BLaER1 (cell line): ENCODE measurements at regions not wholly inside any gene's neighbourhood (a gene's known extent, or its start where the extent isn't known, plus 50 kb on each side); places are given as distances from the start of the nearest gene placed in this dataset.
"Not testable (repeated sequence)": the region's sequence is repeated elsewhere in the genome, so short reads cannot be mapped to it uniquely, and the experiment has no call there.

Source experiments
- H3K27ac ChIP-seq: shearing (Covaris generic); formaldehyde crosslinking; 2 replicates; pipeline ENCODE4 v1.8.1; 2022
- H3K27me3 ChIP-seq: shearing (Covaris generic); formaldehyde crosslinking; 2 replicates; pipeline ENCODE4 v1.8.1; 2022
- H3K36me3 ChIP-seq: shearing (Covaris generic); formaldehyde crosslinking; 2 replicates; pipeline ENCODE4 v1.8.1; 2022
- H3K4me1 ChIP-seq: shearing (Covaris generic); formaldehyde crosslinking; 2 replicates; pipeline ENCODE4 v1.8.1; 2022
- H3K4me2 ChIP-seq: shearing (Covaris generic); formaldehyde crosslinking; 2 replicates; pipeline ENCODE4 v1.8.1; 2022
- H3K4me3 ChIP-seq: shearing (Covaris generic); formaldehyde crosslinking; 2 replicates; pipeline ENCODE4 v1.8.1; 2022
- H3K9ac ChIP-seq: shearing (Covaris generic); formaldehyde crosslinking; 2 replicates; pipeline ENCODE4 v1.8.1; 2022
- H3K9me3 ChIP-seq: shearing (Covaris generic); formaldehyde crosslinking; 2 replicates; pipeline ENCODE4 v1.8.1; 2022
- H4K20me1 ChIP-seq: shearing (Covaris generic); formaldehyde crosslinking; 2 replicates; pipeline ENCODE4 v1.8.1; 2022
- Cebpa-rat ChIP-seq: shearing (Covaris generic); IDR thresholded peaks from 2 replicates; pipeline ENCODE4 v1.8.1; 2022

- Histone ChIP-seq H3K9me3 (no peaks in the 10 kb centered on the region), H3K27me3 (no peaks in the 10 kb centered on the region), H3K36me3 (no peaks in the 10 kb centered on the region), H3K4me3 (no peak overlapping the region), H3K9ac (no peak overlapping the region), H3K4me1 (no peaks in the 10 kb centered on the region), H3K27ac (no peak overlapping the region), H3K4me2 (no peak overlapping the region), H4K20me1 (no peaks in the 10 kb centered on the region)
- TF ChIP-seq Cebpa-rat = no peak
These were observed 179.6 kb upstream of the RPH3A start for GRCh38 chr12:112611908-112612307.

GRCh38 chr12:112615196-112615595 lies 176.4 kb upstream of the RPH3A start:
- peaks cover 10% of the 10 kb centered on the region for H3K4me1 ChIP-seq
- no peaks in the 10 kb centered on the region for H3K36me3 ChIP-seq
- no peak overlapping the region for H3K4me3 ChIP-seq
- H3K27me3 ChIP-seq = no peaks in the 10 kb centered on the region
- H3K27ac ChIP-seq = no peak overlapping the region
- no peaks in the 10 kb centered on the region for H4K20me1 ChIP-seq
- H3K4me2 ChIP-seq = no peak overlapping the region
- no peaks in the 10 kb centered on the region for H3K9me3 ChIP-seq
- H3K9ac ChIP-seq = no peak overlapping the region
- no peak for TF ChIP-seq Cebpa-rat

- Histone ChIP-seq H3K4me1 (peaks cover 10% of the 10 kb centered on the region), H3K27me3 (no peaks in the 10 kb centered on the region), H3K9me3 (0 out of 2 replicates have a peak, but pooled peaks cover 6% of the 10 kb centered on the region), H4K20me1 (no peaks in the 10 kb centered on the region), H3K9ac (no peak overlapping the region), H3K4me2 (no peak overlapping the region), H3K27ac (no peak overlapping the region), H3K36me3 (no peaks in the 10 kb centered on the region), H3K4me3 (no peak overlapping the region)
- no peak for TF ChIP-seq Cebpa-rat
These were observed 174.9 kb upstream of the RPH3A start for GRCh38 chr12:112616469-112617152.

GRCh38 chr12:112617153-112617505 lies 174.4 kb upstream of the RPH3A start:
- Histone ChIP-seq H4K20me1 (no peaks in the 10 kb centered on the region), H3K9me3 (0 out of 2 replicates have a peak, but pooled peaks cover 6% of the 10 kb centered on the region), H3K9ac (no peak overlapping the region), H3K4me2 (peak overlapping the region; percentile 19; the same call in 1 of the 2 replicates), H3K27ac (no peak overlapping the region), H3K27me3 (no peaks in the 10 kb centered on the region), H3K4me3 (no peak overlapping the region), H3K4me1 (peaks cover 10% of the 10 kb centered on the region), H3K36me3 (no peaks in the 10 kb centered on the region)
- no peak for TF ChIP-seq Cebpa-rat

GRCh38 chr12:112627851-112628250 lies 163.7 kb upstream of the RPH3A start:
- no peaks in the 10 kb centered on the region for H3K36me3 ChIP-seq
- TF ChIP-seq Cebpa-rat = no peak
- no peaks in the 10 kb centered on the region for H3K9me3 ChIP-seq
- no peaks in the 10 kb centered on the region for H3K27me3 ChIP-seq
- H3K4me3 ChIP-seq = no peak overlapping the region
- H4K20me1 ChIP-seq = no peaks in the 10 kb centered on the region
- H3K4me1 ChIP-seq = peaks cover 16% of the 10 kb centered on the region
- no peak overlapping the region for H3K9ac ChIP-seq
- no peak overlapping the region for H3K27ac ChIP-seq
- H3K4me2 ChIP-seq = peak overlapping the region; percentile 65

- H3K4me1 ChIP-seq = peaks cover 16% of the 10 kb centered on the region
- not testable (repeated sequence) for H3K4me3 ChIP-seq, H3K9ac ChIP-seq, H3K4me2 ChIP-seq, H3K27ac ChIP-seq, H3K36me3 ChIP-seq, H4K20me1 ChIP-seq, H3K9me3 ChIP-seq, H3K27me3 ChIP-seq
These were observed 159.6 kb upstream of the RPH3A start for GRCh38 chr12:112631974-112632373.

- H3K4me2 ChIP-seq = no peak overlapping the region
These were observed 156.5 kb upstream of the RPH3A start for GRCh38 chr12:112635036-112635435.

GRCh38 chr12:112638420-112638819 lies 153.1 kb upstream of the RPH3A start:
- H3K27me3 ChIP-seq = no peaks in the 10 kb centered on the region
- H3K9me3 ChIP-seq = no peaks in the 10 kb centered on the region
- H3K4me3 ChIP-seq = no peak overlapping the region
- H3K9ac ChIP-seq = no peak overlapping the region
- no peak overlapping the region for H3K27ac ChIP-seq
- no peaks in the 10 kb centered on the region for H3K4me1 ChIP-seq
- H3K4me2 ChIP-seq = no peak overlapping the region
- no peak for TF ChIP-seq Cebpa-rat
- H3K36me3 ChIP-seq = no peaks in the 10 kb centered on the region
- no peaks in the 10 kb centered on the region for H4K20me1 ChIP-seq

More at GRCh38 chr12:112635036-112635435, 156.5 kb upstream of the RPH3A start:
- Histone ChIP-seq H3K9ac (no peak overlapping the region), H3K27ac (no peak overlapping the region), H3K4me1 (no peaks in the 10 kb centered on the region), H3K4me3 (no peak overlapping the region), H3K27me3 (no peaks in the 10 kb centered on the region), H4K20me1 (no peaks in the 10 kb centered on the region), H3K36me3 (no peaks in the 10 kb centered on the region), H3K9me3 (no peaks in the 10 kb centered on the region)
- no peak for TF ChIP-seq Cebpa-rat

- TF ChIP-seq Cebpa-rat = no peak
- H3K9ac ChIP-seq = no peak overlapping the region
- no peaks in the 10 kb centered on the region for H4K20me1 ChIP-seq
- H3K4me3 ChIP-seq = no peak overlapping the region
- no peak overlapping the region for H3K4me2 ChIP-seq
- H3K27ac ChIP-seq = no peak overlapping the region
- H3K4me1 ChIP-seq = no peaks in the 10 kb centered on the region
- H3K36me3 ChIP-seq = no peaks in the 10 kb centered on the region
- H3K9me3 ChIP-seq = no peaks in the 10 kb centered on the region
- no peaks in the 10 kb centered on the region for H3K27me3 ChIP-seq
These were observed 146.0 kb upstream of the RPH3A start for GRCh38 chr12:112645586-112645985.

- no peak for TF ChIP-seq Cebpa-rat
These were observed 135.4 kb upstream of the RPH3A start for GRCh38 chr12:112656141-112656540.

GRCh38 chr12:112664569-112664968 lies 127.0 kb upstream of the RPH3A start:
- no peak overlapping the region for H3K4me2 ChIP-seq
- H3K9me3 ChIP-seq = no peaks in the 10 kb centered on the region
- H3K9ac ChIP-seq = no peak overlapping the region
- H3K4me3 ChIP-seq = no peak overlapping the region
- H3K4me1 ChIP-seq = no peaks in the 10 kb centered on the region
- H3K27me3 ChIP-seq = no peaks in the 10 kb centered on the region
- H3K36me3 ChIP-seq = no peaks in the 10 kb centered on the region
- no peaks in the 10 kb centered on the region for H4K20me1 ChIP-seq
- TF ChIP-seq Cebpa-rat = no peak
- H3K27ac ChIP-seq = no peak overlapping the region

More at GRCh38 chr12:112656141-112656540, 135.4 kb upstream of the RPH3A start:
- Histone ChIP-seq H3K27me3 (no peaks in the 10 kb centered on the region), H3K4me2 (no peak overlapping the region), H3K4me1 (no peaks in the 10 kb centered on the region), H3K27ac (no peak overlapping the region), H3K4me3 (no peak overlapping the region), H4K20me1 (no peaks in the 10 kb centered on the region), H3K9ac (no peak overlapping the region), H3K9me3 (no peaks in the 10 kb centered on the region), H3K36me3 (no peaks in the 10 kb centered on the region)
